ENCODE measurements at regions not wholly inside any gene's neighbourhood (a gene's known extent, or its start where the extent isn't known, plus 50 kb on each side); places are given as distances from the start of the nearest gene placed in this dataset.

DNA sequence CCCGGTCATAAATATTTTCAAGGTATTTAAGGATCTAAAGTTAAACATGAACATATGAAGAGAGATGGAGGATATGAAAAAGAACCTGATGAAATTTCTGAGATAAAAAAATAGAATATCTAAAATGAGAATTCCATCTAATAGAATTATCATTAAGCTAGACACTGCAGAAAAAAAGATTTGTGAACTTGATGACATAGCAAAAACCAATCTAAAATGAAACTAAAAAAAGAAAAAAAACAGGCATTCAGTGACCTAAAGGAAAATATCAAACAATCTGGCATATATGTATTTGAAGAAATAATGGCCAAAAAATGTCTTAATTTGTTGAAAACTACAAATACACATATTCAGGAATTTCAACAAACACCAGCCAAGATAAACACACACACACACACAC, 81.6 kb upstream of the ZC3H12C start:
- TF ChIP-seq, protein P1, sequence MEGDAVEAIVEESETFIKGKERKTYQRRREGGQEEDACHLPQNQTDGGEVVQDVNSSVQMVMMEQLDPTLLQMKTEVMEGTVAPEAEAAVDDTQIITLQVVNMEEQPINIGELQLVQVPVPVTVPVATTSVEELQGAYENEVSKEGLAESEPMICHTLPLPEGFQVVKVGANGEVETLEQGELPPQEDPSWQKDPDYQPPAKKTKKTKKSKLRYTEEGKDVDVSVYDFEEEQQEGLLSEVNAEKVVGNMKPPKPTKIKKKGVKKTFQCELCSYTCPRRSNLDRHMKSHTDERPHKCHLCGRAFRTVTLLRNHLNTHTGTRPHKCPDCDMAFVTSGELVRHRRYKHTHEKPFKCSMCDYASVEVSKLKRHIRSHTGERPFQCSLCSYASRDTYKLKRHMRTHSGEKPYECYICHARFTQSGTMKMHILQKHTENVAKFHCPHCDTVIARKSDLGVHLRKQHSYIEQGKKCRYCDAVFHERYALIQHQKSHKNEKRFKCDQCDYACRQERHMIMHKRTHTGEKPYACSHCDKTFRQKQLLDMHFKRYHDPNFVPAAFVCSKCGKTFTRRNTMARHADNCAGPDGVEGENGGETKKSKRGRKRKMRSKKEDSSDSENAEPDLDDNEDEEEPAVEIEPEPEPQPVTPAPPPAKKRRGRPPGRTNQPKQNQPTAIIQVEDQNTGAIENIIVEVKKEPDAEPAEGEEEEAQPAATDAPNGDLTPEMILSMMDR (IDR thresholded peaks at IDR 0.05) = no peak
- TF ChIP-seq POLR2A (IDR thresholded peaks at IDR 0.05) = no peak
